Mucosa of rectum (tissue), 2 donors: ENCODE measurements at regions not wholly inside any gene's neighbourhood (a gene's known extent, or its start where the extent isn't known, plus 50 kb on each side); places are given as distances from the start of the nearest gene placed in this dataset.

Source experiments
- H3K27ac ChIP-seq, 2 donors: one replicate each; pipeline ENCODE4 v1.7.0; 2013; ENCODE audit warnings: inconsistent platforms in 2 of 2, low read depth in 2 of 2, low read length in 2 of 2
- H3K27me3 ChIP-seq, 2 donors: one replicate each; pipeline ENCODE4 v1.7.0; 2013; ENCODE audit warnings: low read length in 2 of 2; ENCODE audit not compliant: control insufficient read depth in 2 of 2, insufficient read depth in 2 of 2
- H3K36me3 ChIP-seq, 2 donors: one replicate each; pipeline ENCODE4 v1.7.0; 2013; ENCODE audit warnings: low read length in 2 of 2; ENCODE audit not compliant: control insufficient read depth in 2 of 2, insufficient read depth in 2 of 2
- H3K4me1 ChIP-seq, 2 donors: one replicate each; pipeline ENCODE4 v1.7.0; 2013; ENCODE audit warnings: low read length in 2 of 2, mild to moderate bottlenecking in 1 of 2; ENCODE audit not compliant: control insufficient read depth in 2 of 2, insufficient read depth in 2 of 2
- H3K4me3 ChIP-seq, 2 donors: one replicate each; pipeline ENCODE4 v1.7.0; 2013; ENCODE audit warnings: low read length in 2 of 2
- H3K9ac ChIP-seq, 2 donors: one replicate each; pipeline ENCODE4 v1.7.0; 2013; ENCODE audit warnings: low read length in 2 of 2, low read depth in 1 of 2, mild to moderate bottlenecking in 1 of 2
- H3K9me3 ChIP-seq, 2 donors: one replicate each; pipeline ENCODE4 v1.7.0; 2013; ENCODE audit warnings: low read length in 2 of 2; ENCODE audit not compliant: control insufficient read depth in 2 of 2
- donor health status: healthy.
- donor health status: Normal muscosa, but diverticular disease.

DNA sequence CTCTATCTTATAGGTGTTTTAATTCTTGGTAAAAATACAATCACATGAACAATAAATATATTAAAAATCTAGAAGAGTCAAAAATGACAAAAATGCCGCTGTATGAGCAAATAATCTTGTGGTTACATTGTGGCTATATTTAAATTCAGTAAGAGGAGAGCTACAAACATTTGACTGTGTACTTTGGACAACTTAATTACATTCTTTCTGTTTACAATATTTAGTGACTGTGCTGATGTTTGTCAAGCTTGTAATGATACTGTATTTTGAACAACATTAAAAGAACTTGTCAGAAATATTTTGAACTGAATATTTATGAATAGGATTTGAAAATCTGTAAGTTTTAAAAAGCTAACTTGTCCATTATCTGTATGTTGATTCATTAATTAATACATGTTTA is 598.3 kb downstream of the SI start:
- Histone ChIP-seq H3K4me1 (no peaks in the 10 kb centered on the region), H3K36me3 (no peaks in the 10 kb centered on the region), H3K4me3 (no peak overlapping the region), H3K27me3 (no peaks in the 10 kb centered on the region), H3K9me3 (no peaks in the 10 kb centered on the region), H3K27ac (no peak overlapping the region), H3K9ac (no peak overlapping the region)

DNA sequence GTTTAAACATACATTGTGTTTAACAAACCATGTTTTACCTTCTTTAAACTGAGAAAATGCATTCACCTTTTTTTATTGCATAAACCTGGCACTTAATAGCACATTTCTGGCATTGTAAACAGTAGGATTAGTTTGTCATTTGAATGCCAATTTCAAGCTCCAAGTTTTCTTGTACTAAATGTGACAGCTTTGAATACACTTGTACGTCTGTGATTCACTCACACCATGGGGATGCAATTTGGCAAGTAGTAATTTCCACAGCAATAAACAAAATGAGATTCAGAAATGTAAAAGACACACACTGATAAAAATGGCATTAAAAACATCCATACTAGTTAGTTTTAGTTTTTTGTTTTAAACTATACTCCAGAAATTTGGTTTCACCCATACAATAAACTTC is 598.9 kb downstream of the SI start:
- Histone ChIP-seq H3K4me1 (no peaks in the 10 kb centered on the region), H3K9me3 (no peaks in the 10 kb centered on the region), H3K27me3 (no peaks in the 10 kb centered on the region), H3K4me3 (no peak overlapping the region), H3K36me3 (no peaks in the 10 kb centered on the region), H3K27ac (no peak overlapping the region), H3K9ac (no peak overlapping the region)

DNA sequence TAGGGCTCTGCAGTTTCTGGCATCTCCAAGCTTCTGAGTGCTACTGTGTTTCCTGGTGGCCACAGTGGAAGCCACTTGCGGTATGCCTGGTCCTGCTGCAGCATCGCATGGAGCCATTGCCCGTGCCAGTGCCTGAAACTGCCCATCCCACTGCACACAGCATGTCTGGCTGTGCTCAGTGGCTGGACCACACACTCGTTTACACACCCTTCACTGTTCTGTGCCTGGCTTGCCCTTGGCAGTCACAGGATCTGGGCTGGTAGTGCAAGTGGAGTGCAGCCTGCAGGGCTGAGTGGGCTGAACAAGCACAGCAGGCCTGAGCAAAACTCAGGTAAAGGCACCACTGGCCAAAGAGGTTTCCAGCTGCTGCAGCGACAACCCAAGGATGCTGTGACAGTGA is 600.0 kb downstream of the SI start:
- no peaks in the 10 kb centered on the region for H3K36me3 ChIP-seq
- H3K9ac ChIP-seq = no peak overlapping the region
- H3K27ac ChIP-seq = no peak overlapping the region
- no peaks in the 10 kb centered on the region for H3K4me1 ChIP-seq
- H3K4me3 ChIP-seq = no peak overlapping the region
- H3K9me3 ChIP-seq = no peaks in the 10 kb centered on the region
- no peaks in the 10 kb centered on the region for H3K27me3 ChIP-seq

DNA sequence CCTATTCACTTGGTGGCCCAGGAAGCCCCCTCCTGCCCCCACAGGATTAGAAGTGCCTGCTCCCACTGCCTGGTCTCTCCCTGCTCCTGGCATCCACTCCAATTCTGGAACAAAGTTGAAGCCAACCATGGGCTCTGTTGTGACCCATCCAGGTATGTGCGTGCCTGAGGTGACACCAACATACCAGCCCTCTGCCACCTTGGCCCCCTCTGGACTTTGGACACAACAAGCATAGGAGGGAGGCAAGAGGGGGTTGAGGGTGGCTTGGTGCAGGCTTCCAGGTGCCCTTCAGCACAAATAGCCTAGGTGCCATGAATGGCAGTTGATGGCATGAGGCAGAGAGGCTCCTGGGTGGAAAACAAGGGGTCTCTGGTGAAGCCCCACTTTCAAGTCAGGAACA is 600.9 kb downstream of the SI start:
- H3K9ac ChIP-seq = no peak overlapping the region
- H3K9me3 ChIP-seq = no peaks in the 10 kb centered on the region
- no peak overlapping the region for H3K4me3 ChIP-seq
- H3K27me3 ChIP-seq = no peaks in the 10 kb centered on the region
- no peaks in the 10 kb centered on the region for H3K4me1 ChIP-seq
- H3K27ac ChIP-seq = no peak overlapping the region
- no peaks in the 10 kb centered on the region for H3K36me3 ChIP-seq

DNA sequence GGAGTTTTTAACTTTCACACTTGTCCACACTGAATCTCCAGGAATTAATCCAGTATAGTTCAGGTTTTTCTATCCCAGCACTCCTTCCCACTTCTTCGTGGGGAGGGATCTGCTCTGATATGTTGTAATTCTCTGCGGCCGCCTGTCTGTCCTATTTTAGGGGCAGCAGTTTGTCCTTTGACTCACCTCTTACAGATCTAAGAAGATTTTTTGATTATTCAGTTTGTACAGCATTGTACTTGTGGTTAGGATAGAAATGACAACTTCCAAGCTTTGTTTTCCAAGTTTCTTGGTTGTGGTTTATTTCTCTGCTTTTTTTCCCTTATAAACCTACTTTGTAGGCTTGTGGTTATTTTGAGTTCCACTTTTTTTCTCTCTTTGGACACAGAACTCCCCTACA is 601.7 kb downstream of the SI start:
- H3K4me1 ChIP-seq = no peaks in the 10 kb centered on the region
- H3K27me3 ChIP-seq = no peaks in the 10 kb centered on the region
- H3K4me3 ChIP-seq = no peak overlapping the region
- no peaks in the 10 kb centered on the region for H3K9me3 ChIP-seq
- no peak overlapping the region for H3K9ac ChIP-seq
- no peak overlapping the region for H3K27ac ChIP-seq
- no peaks in the 10 kb centered on the region for H3K36me3 ChIP-seq

DNA sequence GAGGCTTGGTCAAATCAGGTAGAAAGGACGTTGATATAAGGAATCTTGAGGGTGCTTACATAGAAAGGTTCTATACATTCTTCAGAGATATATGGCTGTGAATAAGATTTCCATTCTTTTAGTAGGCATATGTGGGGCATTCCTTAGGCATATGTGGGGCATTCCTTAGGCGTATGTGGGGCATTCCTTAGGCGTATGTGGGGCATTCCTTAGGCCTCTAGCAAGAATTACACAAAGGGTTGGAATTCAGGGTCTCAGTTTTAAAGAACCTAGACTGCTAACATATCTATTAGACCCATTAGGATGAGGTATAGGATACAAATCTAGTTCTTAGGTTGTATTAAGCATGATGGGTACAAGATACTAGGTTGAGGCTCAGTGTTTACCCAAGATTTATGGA is 607.8 kb downstream of the SI start:
- Histone ChIP-seq H3K27ac (no peak overlapping the region), H3K36me3 (no peaks in the 10 kb centered on the region), H3K9me3 (no peaks in the 10 kb centered on the region), H3K9ac (no peak overlapping the region), H3K4me3 (no peak overlapping the region), H3K27me3 (no peaks in the 10 kb centered on the region), H3K4me1 (no peaks in the 10 kb centered on the region)

DNA sequence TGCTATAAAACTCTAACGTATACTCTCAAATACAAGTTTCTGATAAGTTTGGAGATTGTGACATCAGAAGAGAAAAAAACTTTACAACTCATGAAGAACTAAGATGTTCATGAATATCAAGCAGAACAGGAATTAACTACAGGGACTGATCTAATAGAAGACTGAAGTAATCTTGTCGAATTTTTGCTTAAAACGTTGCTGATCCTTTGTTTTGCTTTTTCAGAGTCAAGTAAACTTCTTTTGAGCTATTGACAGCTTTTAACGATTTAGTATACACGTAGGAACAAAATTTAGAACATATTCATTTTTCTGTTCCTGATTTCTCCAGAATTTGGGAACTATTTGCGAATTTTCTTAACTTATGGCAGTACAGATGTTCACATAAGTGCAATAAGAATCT is 610.2 kb downstream of the SI start:
- H3K9me3 ChIP-seq = no peaks in the 10 kb centered on the region
- H3K27ac ChIP-seq = no peak overlapping the region
- H3K36me3 ChIP-seq = no peaks in the 10 kb centered on the region
- H3K9ac ChIP-seq = no peak overlapping the region
- H3K27me3 ChIP-seq = no peaks in the 10 kb centered on the region
- H3K4me3 ChIP-seq = no peak overlapping the region
- no peaks in the 10 kb centered on the region for H3K4me1 ChIP-seq

DNA sequence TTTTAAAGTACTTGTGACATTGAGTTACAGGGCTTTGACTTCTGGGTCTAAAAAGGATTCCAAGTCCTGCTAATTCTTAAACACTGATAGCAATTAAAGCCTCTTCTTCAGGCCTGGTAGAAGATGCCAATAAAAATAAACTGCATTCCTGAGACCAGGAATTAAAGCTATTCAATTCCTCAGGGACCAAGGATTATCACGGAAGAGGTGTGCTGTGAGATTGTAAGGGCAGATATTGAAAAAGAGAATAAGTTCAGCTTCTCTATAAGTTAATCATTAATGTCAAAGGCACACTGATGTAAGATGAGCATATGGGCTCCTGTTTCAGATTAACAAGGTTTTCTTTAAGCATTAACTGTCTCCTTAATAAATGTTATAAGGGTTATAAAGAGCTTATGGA is 611.3 kb downstream of the SI start:
- H3K9me3 ChIP-seq = no peaks in the 10 kb centered on the region
- H3K4me3 ChIP-seq = no peak overlapping the region
- no peak overlapping the region for H3K9ac ChIP-seq
- H3K36me3 ChIP-seq = no peaks in the 10 kb centered on the region
- H3K4me1 ChIP-seq = no peaks in the 10 kb centered on the region
- no peak overlapping the region for H3K27ac ChIP-seq
- no peaks in the 10 kb centered on the region for H3K27me3 ChIP-seq

DNA sequence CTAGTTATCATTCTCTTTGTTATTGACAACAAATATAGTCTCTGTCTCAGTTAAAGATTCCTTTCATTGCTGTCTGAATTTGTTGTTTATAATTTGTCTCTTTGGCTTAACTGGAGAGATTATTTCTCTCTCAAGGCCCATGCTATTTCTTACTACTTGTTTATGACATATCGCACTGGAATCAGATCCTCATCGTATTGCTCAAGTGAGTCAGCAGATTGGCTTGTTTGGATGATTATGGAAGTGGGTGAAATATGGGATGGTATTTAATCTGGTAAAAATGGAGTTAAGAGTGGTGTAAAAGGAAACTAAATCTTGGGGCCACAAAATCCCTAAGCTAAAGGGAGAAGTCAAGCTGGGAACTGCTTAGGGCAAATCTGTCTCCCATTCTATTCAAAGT is 613.1 kb downstream of the SI start:
- H3K4me3 ChIP-seq = no peak overlapping the region
- H3K27ac ChIP-seq = no peak overlapping the region
- no peaks in the 10 kb centered on the region for H3K4me1 ChIP-seq
- no peak overlapping the region for H3K9ac ChIP-seq
- H3K36me3 ChIP-seq = no peaks in the 10 kb centered on the region
- no peaks in the 10 kb centered on the region for H3K27me3 ChIP-seq
- H3K9me3 ChIP-seq = no peaks in the 10 kb centered on the region

DNA sequence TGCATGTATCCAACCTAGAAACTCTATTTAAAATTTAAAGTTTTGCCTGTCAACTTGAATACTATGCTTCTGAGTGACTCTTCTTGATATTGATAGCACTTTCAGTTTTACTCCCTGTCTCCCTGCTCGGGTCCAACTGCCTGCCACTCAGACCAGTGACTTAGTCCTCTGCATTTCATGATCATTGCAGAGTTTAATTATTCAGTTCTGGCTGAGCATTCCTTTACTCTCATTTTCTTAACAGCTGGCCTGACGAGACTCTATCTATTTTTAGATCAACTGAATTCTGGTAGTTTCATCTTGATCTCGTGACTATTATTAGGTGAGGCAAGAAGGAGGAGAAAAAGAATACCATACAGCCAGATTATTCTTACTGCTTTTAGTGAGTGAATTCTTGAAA is 617.4 kb downstream of the SI start:
- H3K9ac ChIP-seq = no peak overlapping the region
- H3K27ac ChIP-seq = no peak overlapping the region
- no peak overlapping the region for H3K4me3 ChIP-seq
- H3K36me3 ChIP-seq = no peaks in the 10 kb centered on the region
- no peaks in the 10 kb centered on the region for H3K4me1 ChIP-seq
- no peaks in the 10 kb centered on the region for H3K27me3 ChIP-seq
- no peaks in the 10 kb centered on the region for H3K9me3 ChIP-seq

DNA sequence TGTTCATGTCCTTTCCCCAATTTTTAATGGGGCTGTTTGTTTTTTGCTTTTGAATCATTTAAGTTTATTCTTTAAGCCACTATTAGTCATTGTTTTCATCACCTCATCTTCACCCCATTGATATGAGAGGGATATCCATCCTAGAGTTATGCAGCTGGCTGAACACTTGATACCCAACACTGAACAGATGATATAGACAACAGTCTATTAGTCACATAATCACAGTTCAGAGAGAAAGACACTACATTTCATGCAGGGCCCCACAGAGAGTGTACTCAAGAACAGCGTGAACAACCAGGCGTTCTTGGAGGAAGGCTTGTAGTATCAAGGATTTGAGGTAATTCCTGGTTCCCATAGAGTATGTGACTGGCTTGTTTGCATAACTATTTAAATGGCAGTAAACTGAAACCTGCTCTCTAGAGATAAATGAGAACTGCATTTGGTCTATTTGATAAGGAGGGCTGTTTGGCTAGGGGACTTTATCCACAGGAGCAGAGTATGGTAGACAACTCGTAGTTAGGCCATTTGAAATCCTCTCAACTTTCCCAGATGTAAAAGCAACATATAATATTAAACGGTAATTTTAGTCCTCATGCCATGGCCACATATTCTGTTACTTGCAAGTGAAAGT is 618.7 kb downstream of the SI start:
- no peak overlapping the region for H3K4me3 ChIP-seq
- H3K9ac ChIP-seq = no peak overlapping the region
- H3K4me1 ChIP-seq = no peaks in the 10 kb centered on the region
- no peak overlapping the region for H3K27ac ChIP-seq
- no peaks in the 10 kb centered on the region for H3K27me3 ChIP-seq
- H3K9me3 ChIP-seq = no peaks in the 10 kb centered on the region
- H3K36me3 ChIP-seq = no peaks in the 10 kb centered on the region
